ENCODE measurements at regions not wholly inside any gene's neighbourhood (a gene's known extent, or its start where the extent isn't known, plus 50 kb on each side); places are given as distances from the start of the nearest gene placed in this dataset.

DNA sequence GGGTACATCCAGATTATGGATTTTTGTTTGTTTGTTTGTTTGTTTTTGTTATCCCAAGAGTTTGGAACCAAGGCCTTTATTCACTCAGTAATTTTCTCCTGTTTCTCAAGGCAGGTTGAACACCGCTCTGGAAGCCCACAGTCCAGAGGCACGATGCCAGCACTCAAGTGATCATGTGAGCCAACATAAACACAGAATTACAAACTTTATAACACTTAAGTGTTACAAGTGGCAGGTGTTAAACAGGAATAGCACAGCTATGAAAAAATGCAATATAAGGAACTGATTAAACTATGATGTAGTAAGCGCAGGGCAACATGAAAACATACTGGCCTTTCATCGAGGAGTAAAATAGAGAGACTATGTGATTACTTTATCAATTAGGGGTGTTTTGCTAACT lies 1885.8 kb upstream of the SEL1L start:
- H3K79me2 ChIP-seq (ENCODE audit: control insufficient read depth, insufficient read depth, low read length, unreplicated experiment), result no peaks in the 10 kb centered on the region
- no peaks in the 10 kb centered on the region for H3K27me3 ChIP-seq (ENCODE audit: insufficient read depth, low read length)
- no peak overlapping the region for H3K27ac ChIP-seq (ENCODE audit: low read depth, low read length)
- H3K36me3 ChIP-seq (ENCODE audit: insufficient read depth, low read length), result no peaks in the 10 kb centered on the region
- no peak overlapping the region for H2AFZ ChIP-seq (ENCODE audit: low read length, unreplicated experiment)
- no peak overlapping the region for H3K4me3 ChIP-seq (ENCODE audit: low read depth, low read length)
- H3K4me1 ChIP-seq (ENCODE audit: control insufficient read depth, insufficient read depth, low read length, unreplicated experiment), result no peaks in the 10 kb centered on the region

DNA sequence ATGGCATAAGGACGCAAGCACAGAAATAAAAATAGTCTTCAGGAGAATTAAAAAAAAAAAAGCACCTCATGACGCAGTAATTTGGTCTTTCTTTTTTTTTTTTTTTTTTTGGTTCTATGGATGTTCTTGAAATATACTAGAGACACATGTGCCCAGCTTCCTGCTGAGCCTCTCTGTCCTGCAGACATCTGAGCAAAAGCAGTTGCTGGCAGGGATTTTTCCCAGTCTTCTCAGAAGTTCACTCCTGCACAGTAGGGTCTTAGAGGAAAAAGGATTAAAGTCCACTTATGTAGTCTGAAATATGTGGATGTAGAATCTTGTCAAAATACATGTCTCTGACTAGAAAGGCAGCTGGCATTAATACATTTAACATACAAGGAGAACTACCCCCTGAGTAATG lies 1888.1 kb upstream of the SEL1L start:
- H2AFZ ChIP-seq (ENCODE audit: low read length, unreplicated experiment), result no peak overlapping the region

DNA sequence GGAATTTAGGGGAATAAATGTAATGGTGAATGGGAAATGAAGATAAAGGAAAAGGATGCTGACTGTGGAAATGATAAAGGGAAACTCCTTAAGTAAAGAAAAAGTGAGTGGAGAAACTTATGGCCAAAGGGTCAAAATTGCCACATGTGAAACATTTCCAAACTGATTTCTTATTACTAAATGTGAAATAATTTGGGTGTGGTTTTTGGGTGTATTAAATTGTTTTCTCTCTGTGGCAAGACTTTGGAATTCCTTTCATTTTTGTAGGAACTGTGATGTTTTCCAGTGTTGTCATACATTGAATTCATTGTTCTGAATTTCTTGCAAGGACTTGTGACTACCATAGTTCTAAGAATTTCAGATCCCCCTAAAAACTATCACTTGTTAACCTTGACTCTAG lies 1891.5 kb upstream of the SEL1L start:
- Histone ChIP-seq H3K27ac (ENCODE audit: low read depth, low read length) (peak overlapping the region; percentile 31), H3K4me3 (ENCODE audit: low read depth, low read length) (no peak overlapping the region), H3K27me3 (ENCODE audit: insufficient read depth, low read length) (no peaks in the 10 kb centered on the region), H3K79me2 (ENCODE audit: control insufficient read depth, insufficient read depth, low read length, unreplicated experiment) (no peaks in the 10 kb centered on the region), H3K4me1 (ENCODE audit: control insufficient read depth, insufficient read depth, low read length, unreplicated experiment) (peaks cover 19% of the 10 kb centered on the region), H3K36me3 (ENCODE audit: insufficient read depth, low read length) (no peaks in the 10 kb centered on the region), H2AFZ (ENCODE audit: low read length, unreplicated experiment) (no peak overlapping the region)

More for the DNA sequence above, 1888.1 kb upstream of the SEL1L start:
- no peak overlapping the region for H3K27ac ChIP-seq (ENCODE audit: low read depth, low read length)
- no peaks in the 10 kb centered on the region for H3K36me3 ChIP-seq (ENCODE audit: insufficient read depth, low read length)
- H3K4me1 ChIP-seq (ENCODE audit: control insufficient read depth, insufficient read depth, low read length, unreplicated experiment), result peaks cover 14% of the 10 kb centered on the region
- H3K27me3 ChIP-seq (ENCODE audit: insufficient read depth, low read length), result no peaks in the 10 kb centered on the region
- no peaks in the 10 kb centered on the region for H3K79me2 ChIP-seq (ENCODE audit: control insufficient read depth, insufficient read depth, low read length, unreplicated experiment)
- H3K4me3 ChIP-seq (ENCODE audit: low read depth, low read length), result no peak overlapping the region

DNA sequence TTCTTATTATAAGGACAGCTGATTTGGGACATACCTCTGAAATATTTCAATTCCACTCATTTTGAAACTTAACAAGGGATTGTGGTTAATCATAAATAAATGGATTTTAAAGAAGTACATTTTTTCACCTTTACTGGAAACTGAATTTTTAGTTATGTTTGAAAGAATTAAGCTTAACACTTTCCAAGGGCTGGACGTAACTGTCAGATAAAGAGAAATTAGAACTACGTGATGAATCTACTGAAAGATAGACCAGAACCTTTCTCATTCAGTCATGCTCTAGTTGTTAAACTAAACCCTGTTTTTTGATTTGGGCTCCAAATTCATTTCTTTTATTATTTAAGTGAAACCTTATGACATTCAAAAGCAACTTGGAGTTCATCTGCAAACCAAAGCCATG lies 1892.1 kb upstream of the SEL1L start:
- H3K79me2 ChIP-seq (ENCODE audit: control insufficient read depth, insufficient read depth, low read length, unreplicated experiment), result no peaks in the 10 kb centered on the region
- no peaks in the 10 kb centered on the region for H3K36me3 ChIP-seq (ENCODE audit: insufficient read depth, low read length)
- H2AFZ ChIP-seq (ENCODE audit: low read length, unreplicated experiment), result no peak overlapping the region
- no peaks in the 10 kb centered on the region for H3K27me3 ChIP-seq (ENCODE audit: insufficient read depth, low read length)
- no peak overlapping the region for H3K4me3 ChIP-seq (ENCODE audit: low read depth, low read length)
- H3K4me1 ChIP-seq (ENCODE audit: control insufficient read depth, insufficient read depth, low read length, unreplicated experiment), result peaks cover 24% of the 10 kb centered on the region
- H3K27ac ChIP-seq (ENCODE audit: low read depth, low read length), result peak overlapping the region; percentile 49

DNA sequence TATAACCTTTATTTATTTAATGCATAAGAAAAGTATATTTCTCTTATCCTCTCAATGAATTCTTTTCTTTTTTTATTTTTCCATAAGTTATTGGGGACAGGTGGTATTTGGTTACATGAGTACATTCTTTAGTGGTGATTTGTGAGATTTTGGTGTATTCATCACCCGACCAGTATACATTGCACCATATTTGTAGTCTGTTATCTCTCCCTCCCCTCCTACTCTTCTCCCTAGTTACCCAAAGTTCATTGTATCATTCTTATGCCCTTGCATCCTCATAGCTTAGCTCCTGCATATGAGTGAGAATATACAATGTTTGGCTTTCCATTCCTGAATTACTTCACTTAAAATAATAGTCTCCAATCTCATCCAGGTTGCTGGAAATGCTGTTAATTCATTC lies 1900.0 kb upstream of the SEL1L start:
- no peaks in the 10 kb centered on the region for H3K27me3 ChIP-seq (ENCODE audit: insufficient read depth, low read length)
- H2AFZ ChIP-seq (ENCODE audit: low read length, unreplicated experiment), result no peak overlapping the region
- peaks cover 17% of the 10 kb centered on the region for H3K4me1 ChIP-seq (ENCODE audit: control insufficient read depth, insufficient read depth, low read length, unreplicated experiment)
- no peaks in the 10 kb centered on the region for H3K36me3 ChIP-seq (ENCODE audit: insufficient read depth, low read length)
- no peak overlapping the region for H3K27ac ChIP-seq (ENCODE audit: low read depth, low read length)
- no peaks in the 10 kb centered on the region for H3K79me2 ChIP-seq (ENCODE audit: control insufficient read depth, insufficient read depth, low read length, unreplicated experiment)
- no peak overlapping the region for H3K4me3 ChIP-seq (ENCODE audit: low read depth, low read length)

DNA sequence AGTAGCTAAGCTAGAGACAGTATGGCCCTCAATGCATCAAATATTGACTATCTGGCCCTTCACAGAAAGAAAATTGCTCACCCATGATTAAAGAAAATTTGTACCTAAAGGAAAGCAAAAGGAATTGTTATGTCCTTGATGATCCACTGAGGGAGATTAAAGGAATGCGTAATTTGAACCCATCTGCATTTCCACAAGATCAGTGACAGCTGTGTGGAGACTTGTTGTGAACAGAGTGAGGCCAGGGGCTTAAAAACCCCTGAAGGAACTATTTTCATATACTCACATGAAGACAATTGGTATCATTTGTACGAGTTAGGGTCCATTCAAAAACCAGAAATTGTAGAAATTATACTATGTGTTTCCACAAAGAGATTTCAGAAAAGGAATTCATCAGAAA lies 1908.1 kb upstream of the SEL1L start:
- Histone ChIP-seq H3K4me3 (ENCODE audit: low read depth, low read length) (no peak overlapping the region), H3K27me3 (ENCODE audit: insufficient read depth, low read length) (no peaks in the 10 kb centered on the region), H3K4me1 (ENCODE audit: control insufficient read depth, insufficient read depth, low read length, unreplicated experiment) (no peaks in the 10 kb centered on the region), H3K27ac (ENCODE audit: low read depth, low read length) (no peak overlapping the region), H3K79me2 (ENCODE audit: control insufficient read depth, insufficient read depth, low read length, unreplicated experiment) (no peaks in the 10 kb centered on the region), H3K36me3 (ENCODE audit: insufficient read depth, low read length) (no peaks in the 10 kb centered on the region), H2AFZ (ENCODE audit: low read length, unreplicated experiment) (no peak overlapping the region)

DNA sequence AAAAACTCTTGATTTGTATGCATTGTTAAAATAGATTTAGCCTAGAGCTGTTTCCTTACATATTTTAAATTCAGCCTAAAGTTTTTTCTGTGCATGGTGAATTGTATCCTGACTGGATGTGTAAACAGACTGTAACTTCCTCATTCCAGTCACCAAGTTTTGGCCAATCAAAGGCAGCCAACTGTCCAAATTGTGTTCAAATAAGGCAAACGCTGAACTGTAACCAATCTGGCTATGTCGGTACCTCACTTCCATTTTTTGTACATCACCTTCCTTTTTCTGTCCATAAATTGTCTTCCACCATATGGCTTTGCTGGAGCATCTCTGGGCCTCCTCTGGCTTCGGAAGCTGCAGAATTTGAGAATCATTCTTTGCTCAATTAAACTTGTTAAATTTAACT lies 1921.9 kb upstream of the SEL1L start:
- Histone ChIP-seq H3K4me3 (ENCODE audit: low read depth, low read length) (no peak overlapping the region), H3K27ac (ENCODE audit: low read depth, low read length) (no peak overlapping the region), H3K79me2 (ENCODE audit: control insufficient read depth, insufficient read depth, low read length, unreplicated experiment) (no peaks in the 10 kb centered on the region), H2AFZ (ENCODE audit: low read length, unreplicated experiment) (no peak overlapping the region), H3K27me3 (ENCODE audit: insufficient read depth, low read length) (no peaks in the 10 kb centered on the region), H3K4me1 (ENCODE audit: control insufficient read depth, insufficient read depth, low read length, unreplicated experiment) (no peaks in the 10 kb centered on the region), H3K36me3 (ENCODE audit: insufficient read depth, low read length) (no peaks in the 10 kb centered on the region)

DNA sequence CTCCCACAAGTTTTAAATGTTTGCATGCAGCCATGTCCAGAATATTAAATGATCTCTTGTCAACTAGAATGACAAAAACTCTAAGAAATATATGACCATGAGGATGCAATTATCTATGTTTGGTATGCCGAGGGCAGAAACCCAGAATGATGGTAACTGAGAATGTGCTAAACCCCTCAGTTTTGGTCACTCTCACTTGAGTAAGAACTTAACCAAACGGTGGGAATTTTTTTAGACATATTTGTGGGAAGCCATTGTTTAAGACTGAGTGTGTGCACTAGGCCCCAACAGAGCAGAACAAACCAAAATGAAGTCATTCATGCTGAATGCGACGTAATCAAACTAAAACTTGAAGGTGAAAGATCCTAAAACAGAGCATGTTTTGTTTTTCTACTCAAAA lies 1927.9 kb upstream of the SEL1L start:
- H3K36me3 ChIP-seq (ENCODE audit: insufficient read depth, low read length), result no peaks in the 10 kb centered on the region
- no peaks in the 10 kb centered on the region for H3K79me2 ChIP-seq (ENCODE audit: control insufficient read depth, insufficient read depth, low read length, unreplicated experiment)
- no peak overlapping the region for H2AFZ ChIP-seq (ENCODE audit: low read length, unreplicated experiment)
- no peak overlapping the region for H3K27ac ChIP-seq (ENCODE audit: low read depth, low read length)
- H3K4me1 ChIP-seq (ENCODE audit: control insufficient read depth, insufficient read depth, low read length, unreplicated experiment), result no peaks in the 10 kb centered on the region
- H3K4me3 ChIP-seq (ENCODE audit: low read depth, low read length), result no peak overlapping the region
- H3K27me3 ChIP-seq (ENCODE audit: insufficient read depth, low read length), result no peaks in the 10 kb centered on the region

DNA sequence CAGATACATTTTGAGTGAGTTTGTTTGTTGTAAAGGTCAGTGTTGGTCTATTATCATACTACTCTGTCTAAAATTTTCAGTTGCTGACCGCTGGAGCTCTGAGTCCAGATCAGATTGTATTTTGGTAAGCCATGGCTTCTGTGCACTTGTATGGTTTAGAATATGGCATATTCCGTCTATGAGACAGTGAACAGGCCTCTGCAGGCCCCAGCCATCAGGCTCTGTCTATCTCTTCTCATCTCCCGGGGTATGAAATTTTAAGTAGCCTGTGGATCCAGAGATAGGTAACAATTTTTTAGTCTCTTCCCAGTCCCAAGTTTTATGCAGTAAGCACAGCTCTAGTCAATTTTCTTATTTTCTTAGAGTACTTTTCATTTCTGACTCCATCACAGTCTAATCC lies 1929.1 kb upstream of the SEL1L start:
- Histone ChIP-seq H3K27ac (ENCODE audit: low read depth, low read length) (no peak overlapping the region), H3K27me3 (ENCODE audit: insufficient read depth, low read length) (no peaks in the 10 kb centered on the region), H3K36me3 (ENCODE audit: insufficient read depth, low read length) (no peaks in the 10 kb centered on the region), H3K79me2 (ENCODE audit: control insufficient read depth, insufficient read depth, low read length, unreplicated experiment) (no peaks in the 10 kb centered on the region), H3K4me3 (ENCODE audit: low read depth, low read length) (no peak overlapping the region), H3K4me1 (ENCODE audit: control insufficient read depth, insufficient read depth, low read length, unreplicated experiment) (no peaks in the 10 kb centered on the region), H2AFZ (ENCODE audit: low read length, unreplicated experiment) (no peak overlapping the region)

DNA sequence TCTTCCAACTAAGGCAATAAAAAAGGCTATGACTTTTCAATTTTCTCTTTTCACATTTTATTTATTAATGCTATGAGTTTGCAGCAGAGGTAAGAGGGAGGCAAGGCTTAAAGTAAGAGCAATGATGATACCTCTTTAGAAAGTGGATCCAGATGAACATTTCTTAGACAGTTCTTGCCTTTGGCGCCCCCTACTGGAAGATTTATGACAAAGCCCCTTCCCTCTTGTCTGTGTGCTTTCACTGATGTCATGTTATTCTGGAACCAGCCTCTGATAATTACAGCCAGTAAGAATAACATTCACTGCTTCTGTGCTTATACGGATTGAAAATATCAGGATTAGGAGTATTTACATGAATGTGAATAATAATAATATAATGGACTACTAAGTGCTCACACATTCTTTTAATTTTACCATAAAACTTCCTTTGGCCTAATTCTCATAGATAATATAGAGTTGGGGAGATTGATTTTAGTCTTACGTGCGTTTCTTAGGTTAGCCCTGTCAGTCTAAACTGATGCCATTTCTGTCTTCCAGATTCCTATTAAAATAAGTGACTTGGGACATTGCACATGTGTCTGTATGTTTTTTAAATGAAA lies 1929.9 kb upstream of the SEL1L start:
- H2AFZ ChIP-seq (ENCODE audit: low read length, unreplicated experiment), result peak overlapping the region; percentile 24
- H3K79me2 ChIP-seq (ENCODE audit: control insufficient read depth, insufficient read depth, low read length, unreplicated experiment), result no peaks in the 10 kb centered on the region
- no peak overlapping the region for H3K27ac ChIP-seq (ENCODE audit: low read depth, low read length)
- H3K4me3 ChIP-seq (ENCODE audit: low read depth, low read length), result no peak overlapping the region
- H3K4me1 ChIP-seq (ENCODE audit: control insufficient read depth, insufficient read depth, low read length, unreplicated experiment), result no peaks in the 10 kb centered on the region
- no peaks in the 10 kb centered on the region for H3K36me3 ChIP-seq (ENCODE audit: insufficient read depth, low read length)
- no peaks in the 10 kb centered on the region for H3K27me3 ChIP-seq (ENCODE audit: insufficient read depth, low read length)

DNA sequence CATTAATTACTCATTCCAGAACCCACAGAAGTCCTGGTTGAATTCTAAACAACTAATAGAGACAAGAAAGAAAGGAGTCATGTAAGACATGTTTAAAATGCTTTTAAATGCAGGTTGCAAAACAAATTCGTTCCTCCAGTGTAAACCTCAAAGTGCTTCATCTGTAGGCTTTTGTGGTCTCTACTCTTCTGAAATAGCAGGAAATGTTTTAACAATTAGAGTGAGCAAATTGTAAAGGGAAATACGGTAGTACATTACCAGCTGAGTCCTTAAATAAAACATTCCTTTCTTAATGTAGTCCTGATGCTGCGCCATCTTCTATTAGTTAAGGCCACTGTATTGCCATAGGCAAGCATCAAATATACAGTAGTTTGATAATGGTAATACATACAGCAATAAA lies 1934.2 kb upstream of the SEL1L start:
- H3K79me2 ChIP-seq (ENCODE audit: control insufficient read depth, insufficient read depth, low read length, unreplicated experiment), result no peaks in the 10 kb centered on the region
- H3K27me3 ChIP-seq (ENCODE audit: insufficient read depth, low read length), result no peaks in the 10 kb centered on the region
- H2AFZ ChIP-seq (ENCODE audit: low read length, unreplicated experiment), result no peak overlapping the region
- H3K36me3 ChIP-seq (ENCODE audit: insufficient read depth, low read length), result no peaks in the 10 kb centered on the region
- H3K4me3 ChIP-seq (ENCODE audit: low read depth, low read length), result no peak overlapping the region
- no peaks in the 10 kb centered on the region for H3K4me1 ChIP-seq (ENCODE audit: control insufficient read depth, insufficient read depth, low read length, unreplicated experiment)
- no peak overlapping the region for H3K27ac ChIP-seq (ENCODE audit: low read depth, low read length)

All from ACC112 (cell line).